HG02885 (cell line): ENCODE measurements at regions not wholly inside any gene's neighbourhood (a gene's known extent, or its start where the extent isn't known, plus 50 kb on each side); places are given as distances from the start of the nearest gene placed in this dataset.

Experiments
- ATAC-seq: cut with Tn5 transposase; IDR thresholded peaks from one replicate; pipeline ENCODE4 v1.9.1; 2021; ENCODE audit warnings: mild to moderate bottlenecking; ENCODE audit not compliant: unreplicated experiment, poor library complexity

DNA sequence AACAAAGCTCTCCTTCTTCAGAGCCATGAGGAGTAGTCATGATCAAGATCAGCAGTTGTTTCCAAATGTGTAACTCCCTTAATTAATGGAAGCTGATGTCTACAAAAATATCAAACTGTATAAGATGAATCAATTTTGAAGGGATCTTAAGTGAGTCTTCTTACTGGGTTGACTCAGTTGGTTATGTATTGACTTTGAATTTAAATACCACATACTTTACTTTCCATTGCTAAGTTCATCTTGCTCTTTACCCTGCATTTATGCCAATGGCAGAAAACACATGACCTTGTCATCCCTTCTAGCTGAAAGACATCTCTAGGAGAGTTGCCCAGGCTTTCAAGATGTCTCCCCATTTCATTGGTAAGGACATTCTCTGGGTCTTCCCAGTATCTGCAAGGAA, 123.2 kb upstream of the STMND1 start:
- no peak for ATAC-seq

DNA sequence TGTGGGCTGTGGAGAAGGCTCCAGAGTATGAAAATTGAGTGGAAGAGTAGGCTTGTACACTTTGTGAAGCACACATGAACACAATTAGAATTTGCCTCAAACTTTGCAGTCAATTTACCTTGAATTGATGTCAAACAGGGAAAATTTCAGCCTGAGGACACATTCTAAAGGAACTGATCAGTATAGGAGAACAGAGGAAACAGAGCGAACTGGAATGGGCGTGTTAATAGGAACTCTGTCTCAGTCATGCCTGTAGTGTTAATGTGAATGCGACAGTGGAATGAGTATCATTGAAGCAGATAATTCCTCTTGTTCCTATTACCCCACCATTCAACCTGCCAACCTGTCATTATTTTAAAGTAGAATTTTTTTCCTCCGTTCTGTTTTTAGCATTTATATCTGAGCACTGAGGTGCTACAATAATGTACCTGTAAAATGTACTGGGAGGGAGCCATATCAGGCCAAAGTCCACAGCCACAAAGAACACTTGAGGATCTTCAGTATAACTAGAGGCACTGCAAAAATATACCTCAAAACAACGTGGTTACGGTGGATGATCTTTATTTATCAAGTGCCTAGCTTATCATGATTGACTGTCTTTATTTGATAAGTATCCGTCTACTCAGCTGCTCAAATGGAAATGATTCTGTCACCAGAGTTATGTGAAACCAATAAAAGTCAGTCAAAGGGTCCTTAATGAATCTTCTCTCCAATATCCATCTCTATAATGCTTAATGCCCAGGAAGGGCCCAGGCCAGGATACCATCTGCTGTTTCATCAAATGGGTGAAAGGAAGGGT, 125.3 kb upstream of the STMND1 start:
- ATAC-seq: no peak

DNA sequence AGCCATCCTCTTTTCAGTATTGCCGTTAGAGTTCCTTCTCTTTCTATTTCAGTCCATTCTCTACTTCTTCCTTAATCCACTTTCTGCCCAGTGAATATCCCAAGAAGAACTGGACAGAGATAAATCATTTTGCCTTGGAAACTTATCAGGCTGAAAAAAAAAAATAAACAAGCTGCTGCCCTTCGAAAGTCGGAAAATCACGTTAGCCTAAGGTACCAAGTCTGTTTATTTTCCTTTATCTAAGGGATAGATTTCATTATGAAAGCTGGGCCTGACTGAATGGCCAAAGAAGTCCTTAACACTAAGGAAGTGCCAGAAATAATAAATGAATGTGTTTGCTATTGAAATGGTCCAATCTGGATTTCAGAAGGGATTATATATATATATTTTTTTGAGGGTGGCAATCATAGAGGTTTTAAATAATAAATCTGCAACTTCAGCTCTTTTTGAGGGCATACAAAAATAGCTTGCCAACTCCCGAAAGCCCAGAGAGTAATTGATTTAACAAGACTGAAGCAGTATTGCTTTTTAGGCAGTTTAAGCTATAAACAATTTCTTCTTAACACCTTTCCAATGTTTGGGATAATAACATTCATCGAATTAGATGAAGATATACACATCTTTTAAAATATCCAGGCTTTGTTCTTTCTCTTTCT, 127.0 kb upstream of the STMND1 start:
- ATAC-seq: no peak

DNA sequence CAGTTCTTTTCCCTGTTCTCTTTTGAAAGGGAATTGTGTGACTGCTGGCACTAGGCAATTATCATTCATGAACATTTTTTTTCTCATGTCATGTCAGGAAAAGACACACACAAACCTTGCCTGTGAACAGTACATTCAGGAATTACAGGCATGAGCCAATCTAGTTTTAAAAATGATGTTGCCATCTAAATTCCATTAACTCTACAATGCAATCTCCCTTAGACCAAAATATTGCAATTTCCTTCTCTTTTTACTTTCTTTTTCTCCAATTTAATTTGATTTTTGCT, 127.5 kb upstream of the STMND1 start:
- no peak for ATAC-seq

DNA sequence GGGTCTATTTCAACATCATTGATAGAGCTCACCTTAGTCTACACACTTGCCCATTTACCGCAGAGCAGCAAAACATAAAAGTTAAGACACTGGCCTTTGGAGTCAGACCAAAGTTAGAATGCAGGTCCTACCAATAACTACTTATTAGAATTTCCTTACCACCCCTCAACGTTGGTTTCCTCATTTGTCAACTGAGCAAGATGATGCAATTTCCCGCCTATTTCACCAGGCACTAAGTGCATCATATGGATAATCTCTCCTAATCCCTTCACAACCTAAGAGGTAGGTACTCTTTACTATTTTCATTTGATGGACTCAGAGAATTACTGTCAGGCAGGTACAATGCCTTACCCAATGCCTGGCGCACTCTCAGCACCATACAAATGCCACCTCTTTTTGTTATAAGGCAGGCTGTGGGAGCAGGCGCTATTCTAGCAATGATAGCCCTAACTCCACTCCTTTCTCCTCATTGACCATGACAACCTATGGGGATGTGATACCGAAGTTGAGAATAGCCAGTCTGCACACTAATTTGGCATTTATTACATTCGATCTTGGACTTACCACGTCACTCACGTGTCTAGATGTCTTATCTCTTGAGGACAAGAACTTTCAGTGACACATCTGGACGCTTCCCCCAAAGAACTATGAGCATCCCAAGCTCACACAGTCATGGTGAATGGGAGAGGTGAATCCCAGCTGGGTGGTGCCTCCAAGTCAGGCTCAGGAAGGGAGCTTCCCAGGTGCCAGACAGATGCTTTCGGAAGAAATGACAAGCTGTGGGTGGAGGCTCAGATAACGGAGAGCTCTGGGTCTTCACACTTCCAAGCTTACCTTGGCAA, 128.1 kb upstream of the STMND1 start:
- ATAC-seq: no peak

DNA sequence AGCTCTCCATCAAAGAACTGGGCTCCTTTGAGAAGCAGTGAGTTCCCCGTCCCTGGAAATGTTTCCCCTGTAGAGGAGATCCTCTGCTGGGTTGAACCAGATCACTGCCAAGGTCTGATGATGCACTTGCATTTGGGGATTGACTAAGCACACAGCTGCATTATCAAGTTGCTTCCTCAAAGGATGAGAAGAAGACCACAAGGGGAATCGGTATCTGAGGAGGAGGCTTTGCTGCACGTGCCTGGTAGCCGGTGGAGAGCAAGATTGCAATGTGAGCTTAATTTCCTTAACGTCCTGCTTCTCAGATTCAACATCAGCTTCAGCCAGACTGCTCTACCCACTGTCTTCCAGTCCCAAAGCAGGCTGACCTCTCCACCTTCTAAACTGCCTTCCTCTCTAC, 128.8 kb upstream of the STMND1 start:
- no peak for ATAC-seq

DNA sequence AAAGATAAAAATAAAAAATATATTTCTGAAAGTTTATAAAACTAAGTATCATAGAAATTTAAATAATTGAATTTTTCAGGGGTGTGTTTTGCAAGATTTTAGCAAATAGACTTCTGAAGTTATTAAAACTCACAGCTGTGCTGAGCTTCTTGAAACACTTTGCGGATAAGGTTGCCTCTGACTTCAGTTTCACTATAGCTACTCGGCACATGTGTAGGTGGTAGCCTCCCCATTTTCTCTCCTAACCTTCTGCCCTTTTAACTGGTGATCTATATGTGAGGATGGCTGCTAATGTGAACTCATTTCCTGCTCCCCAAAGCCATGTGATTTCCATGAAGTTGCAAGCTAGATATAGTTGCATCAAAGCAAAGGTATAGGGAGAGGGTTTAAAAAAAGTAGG, 129.3 kb upstream of the STMND1 start:
- ATAC-seq: no peak

DNA sequence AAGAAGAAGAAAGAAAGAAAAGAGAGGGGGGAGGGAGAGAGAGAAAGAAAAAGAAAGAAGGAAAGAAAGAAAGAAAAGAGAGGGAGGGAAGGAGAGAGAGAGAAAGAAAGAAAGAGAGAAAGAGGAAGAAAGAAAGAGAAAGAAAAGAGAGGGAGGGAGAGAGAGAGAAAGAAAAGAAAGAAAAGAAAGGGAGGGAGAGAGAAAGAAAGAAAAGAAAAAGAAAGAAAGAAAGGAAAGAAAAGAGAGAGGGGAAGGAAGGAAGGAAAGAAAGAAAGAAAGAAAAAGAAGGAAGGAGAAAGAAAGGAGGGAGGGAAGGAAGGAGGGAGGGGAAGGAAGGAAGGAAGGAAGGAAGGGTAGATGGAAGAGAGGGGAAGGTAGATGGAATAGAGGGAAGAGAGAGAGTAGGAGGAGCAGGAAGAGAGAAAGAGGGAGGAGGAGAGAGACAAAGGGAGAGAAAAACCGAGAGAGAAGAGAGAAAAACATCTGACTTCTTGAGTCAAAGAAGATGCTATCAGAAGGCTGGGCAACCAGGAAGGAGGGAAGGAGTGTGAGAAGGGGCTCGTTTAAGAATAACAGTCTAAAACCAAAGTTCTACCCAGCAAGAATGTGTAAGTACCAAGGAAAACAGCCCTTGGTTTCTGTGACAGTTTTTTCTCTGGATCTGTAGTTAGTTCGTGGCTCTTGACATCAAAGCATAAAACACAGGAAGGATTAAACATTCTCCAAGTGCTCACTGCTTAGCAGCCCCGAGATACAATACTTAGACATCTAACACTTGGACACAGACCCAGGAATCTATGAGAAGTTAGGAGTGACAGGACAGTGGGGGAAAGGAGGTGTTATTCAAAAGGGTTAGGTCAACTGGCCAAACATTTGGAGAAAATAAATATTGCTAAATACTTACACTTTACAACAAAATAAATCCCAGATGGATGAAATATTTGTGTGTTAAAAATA, 131.9 kb upstream of the STMND1 start:
- ATAC-seq: no peak

DNA sequence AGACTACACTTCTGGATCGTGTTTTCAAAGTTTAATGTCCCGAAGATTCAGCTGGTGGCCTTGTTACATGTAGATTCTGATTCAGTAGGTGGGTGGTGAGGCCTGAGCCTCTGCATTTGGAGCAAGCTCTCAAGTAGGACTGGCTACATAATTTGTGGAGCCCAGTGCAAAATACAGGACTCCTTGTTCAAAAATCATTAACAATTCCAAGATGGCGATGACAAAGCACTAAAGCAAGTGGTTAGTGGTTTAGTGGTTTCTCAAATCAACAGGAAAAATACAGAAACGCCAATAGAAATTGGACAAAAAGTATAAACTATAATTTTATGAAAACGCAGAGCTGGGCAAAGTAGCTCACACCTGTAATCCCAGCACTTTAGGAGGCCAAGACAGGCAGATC, 133.7 kb upstream of the STMND1 start:
- ATAC-seq: no peak

DNA sequence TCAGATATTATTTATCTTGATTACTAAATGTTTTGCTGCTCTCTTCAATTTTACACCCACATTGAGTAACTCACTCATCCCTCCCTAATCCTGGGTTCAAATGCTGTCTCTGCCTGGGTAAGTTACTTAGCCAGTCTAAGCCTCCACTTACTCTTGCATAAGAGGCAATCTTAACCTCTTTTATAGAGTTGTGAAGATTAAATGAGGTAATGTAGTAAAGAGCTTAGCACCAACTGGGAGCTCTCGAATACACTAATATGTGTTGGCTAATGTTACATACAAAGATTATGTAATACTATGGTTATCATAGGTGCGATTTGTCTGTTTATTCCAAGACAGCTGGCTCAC, 134.4 kb upstream of the STMND1 start:
- ATAC-seq: no peak

DNA sequence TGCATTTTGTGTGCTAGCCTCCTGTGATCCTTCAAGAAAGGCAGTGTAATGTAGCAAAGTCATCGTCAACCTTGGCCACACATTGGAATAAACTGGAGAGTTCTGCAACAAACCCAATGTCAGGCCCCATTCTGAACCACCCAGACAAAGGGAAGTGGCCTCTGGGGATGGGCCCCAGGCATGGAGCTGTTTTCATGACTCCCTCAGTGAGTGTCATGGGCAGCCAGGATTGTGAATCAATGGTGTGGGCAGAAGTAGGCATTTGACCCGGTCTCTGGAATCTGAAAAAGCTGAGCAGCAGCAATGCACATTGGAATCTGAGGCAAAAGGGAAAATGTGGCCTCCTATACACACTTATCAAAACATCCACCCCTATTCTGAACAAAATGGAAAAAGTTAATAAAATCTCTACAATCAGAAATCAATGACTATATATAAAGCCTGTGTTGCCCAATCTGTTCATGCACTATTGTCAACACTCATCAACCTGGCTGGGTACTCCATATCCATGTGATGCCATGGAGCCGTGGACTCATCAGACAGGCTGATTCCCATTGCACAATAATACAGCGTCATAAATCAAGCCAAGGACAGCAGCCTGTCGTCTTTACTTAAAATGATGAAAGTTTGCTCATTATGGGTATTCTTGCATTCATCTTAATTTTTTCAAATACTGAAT, 134.9 kb upstream of the STMND1 start:
- no peak for ATAC-seq

DNA sequence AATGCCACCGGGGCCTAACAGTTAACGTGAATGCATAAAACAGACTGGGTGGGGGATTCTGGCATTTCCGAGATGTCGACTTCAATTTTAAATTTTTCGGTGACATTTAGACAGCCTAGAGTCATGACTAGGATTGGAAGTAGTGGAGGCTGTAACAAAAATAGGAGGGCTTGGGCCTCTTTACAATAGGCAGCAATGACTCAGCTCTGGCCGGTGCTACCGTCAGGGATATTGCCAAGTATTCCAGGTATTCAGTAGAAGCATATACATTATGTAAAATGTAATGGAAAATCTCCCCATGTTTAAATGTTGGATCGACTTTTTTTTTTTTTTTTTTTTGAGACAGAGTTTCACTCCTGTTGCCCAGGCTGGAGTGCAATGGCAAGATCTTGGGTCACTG, 136.2 kb upstream of the STMND1 start:
- no peak for ATAC-seq

DNA sequence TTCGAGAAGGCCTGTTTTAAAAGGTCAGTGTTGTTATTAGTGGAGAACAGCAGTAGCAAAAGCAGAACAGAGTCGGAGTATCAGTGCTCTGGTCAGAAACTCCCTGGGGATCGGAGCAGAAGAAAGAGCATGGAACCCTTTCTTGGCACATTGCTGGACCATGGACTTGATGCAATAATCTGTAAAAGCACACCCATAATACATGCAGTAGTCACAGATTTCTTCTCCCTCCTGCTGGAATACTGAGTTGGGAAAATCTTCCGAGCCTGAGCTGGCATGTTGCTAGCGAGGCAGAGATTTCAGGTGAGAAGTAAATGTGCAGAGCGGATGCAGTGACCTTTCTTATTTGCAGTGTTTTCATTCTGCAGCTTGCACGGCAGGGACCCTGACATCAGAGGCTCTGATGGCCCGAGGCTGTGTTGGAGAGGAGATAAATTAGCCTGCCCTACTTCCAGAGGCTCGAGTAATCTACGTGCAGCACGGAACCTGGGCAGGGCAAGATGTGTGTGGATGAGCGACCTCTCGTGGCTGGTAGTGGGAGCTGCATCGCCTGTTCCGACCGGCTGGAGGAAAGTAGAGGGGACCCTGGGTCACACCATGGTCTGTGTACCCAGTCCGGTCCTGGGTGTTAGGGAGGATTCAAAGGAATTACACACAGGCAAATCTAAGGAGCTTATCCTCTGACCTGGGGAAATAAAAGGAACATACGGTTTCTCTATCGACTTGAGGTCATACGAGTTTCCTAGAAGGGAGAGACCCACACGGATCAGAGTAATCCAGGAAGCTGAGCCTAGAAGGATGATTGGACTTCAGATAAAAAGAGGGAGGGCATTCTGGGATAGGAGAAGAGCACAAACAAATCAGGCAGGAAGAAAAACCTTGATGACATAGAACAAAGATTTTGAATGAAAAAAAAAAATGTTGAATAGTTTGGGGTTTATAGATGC, 137.0 kb upstream of the STMND1 start:
- peak; percentile 92 for ATAC-seq

DNA sequence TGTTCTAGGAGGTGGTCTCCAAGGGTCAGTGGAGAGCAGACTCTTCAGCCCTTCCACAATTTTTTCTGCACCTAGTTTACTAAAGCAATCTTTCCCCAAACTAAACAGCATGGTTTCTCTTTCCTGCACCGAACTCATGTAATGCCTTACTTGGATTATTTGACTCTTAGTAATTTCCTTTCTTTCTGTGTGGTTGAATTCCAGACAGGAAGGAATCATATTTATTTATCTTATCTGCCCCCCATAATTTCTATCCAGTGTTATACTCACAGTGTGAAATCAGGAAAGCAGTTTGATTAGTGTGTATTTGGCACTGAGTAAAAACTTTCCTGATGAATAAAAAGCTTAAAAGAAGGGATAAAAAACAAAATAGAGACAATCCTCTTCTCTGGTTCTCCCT, 140.3 kb upstream of the STMND1 start:
- no peak for ATAC-seq

DNA sequence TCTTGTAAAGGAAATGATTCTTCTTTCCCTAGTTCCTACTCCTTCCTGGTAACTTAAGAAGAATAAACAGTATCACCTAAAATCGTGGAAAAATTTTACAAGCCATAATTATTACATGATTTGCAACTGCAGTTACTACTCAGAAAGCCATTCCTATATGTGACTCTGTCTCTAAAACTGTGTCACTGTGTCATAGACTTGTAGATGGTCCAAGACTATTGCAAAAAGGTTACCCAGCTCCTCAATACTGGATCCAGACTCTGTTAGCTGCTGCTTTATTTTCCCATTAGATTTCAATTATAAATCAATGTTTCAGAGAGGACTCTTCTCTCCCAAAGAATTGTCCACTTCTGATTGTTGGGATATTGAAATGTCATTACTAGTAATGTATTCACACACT, 142.1 kb upstream of the STMND1 start:
- no peak for ATAC-seq

DNA sequence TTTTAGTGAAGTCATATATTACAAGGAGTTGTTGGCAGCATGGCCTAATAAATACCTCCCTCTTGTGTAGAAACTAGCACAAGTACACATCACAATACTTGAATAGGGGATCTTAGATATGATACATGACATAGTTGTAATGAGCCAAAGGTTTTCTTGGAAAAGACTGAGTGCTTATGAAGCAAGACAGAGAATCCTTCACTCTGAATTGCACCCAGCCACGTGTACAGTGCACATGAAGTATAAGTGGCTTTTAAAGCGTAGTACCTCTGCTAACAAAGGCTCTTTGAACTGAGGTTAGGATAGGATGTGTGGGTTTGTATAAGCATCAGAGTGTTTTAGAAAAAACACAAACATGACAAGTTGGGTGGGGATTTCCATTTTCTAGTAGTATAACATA, 145.5 kb upstream of the STMND1 start:
- no peak for ATAC-seq

DNA sequence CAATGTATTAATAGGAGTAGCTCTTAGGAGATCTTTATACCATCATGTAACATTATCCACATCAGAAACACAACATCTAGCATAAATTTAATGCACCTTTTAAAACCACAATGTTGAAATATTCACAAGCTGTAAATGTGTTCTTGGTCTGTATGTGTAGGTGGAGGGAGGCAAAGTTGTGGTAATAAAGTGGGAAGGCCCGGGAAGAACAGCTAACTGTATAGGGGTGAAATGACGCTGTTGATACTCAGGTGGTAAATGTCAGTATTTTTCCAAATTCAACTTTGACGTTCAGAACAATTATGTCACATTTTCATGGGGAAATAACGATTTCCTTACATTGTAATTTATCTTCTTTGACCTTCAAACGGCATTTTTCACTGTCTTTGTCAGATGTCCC, 146.0 kb upstream of the STMND1 start:
- ATAC-seq: no peak

DNA sequence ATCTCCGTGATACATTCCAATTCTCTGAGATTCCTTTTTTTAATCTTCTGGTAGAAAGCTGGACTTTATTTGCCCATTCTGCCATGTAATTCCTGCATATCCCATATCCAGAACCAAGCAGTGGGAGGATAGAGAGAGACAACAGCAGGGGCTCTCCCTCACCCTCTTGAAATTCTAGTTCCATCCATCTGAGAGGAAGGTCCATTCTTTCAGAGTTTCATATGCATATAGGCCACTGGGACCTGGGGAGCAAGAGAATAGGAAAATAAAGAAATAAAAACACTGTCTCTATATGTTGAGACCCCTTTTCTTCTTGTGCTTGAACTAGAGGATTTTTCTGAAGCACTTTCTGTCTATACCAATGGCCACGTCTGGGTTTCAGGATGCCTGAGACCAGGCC, 147.9 kb upstream of the STMND1 start:
- ATAC-seq: no peak

DNA sequence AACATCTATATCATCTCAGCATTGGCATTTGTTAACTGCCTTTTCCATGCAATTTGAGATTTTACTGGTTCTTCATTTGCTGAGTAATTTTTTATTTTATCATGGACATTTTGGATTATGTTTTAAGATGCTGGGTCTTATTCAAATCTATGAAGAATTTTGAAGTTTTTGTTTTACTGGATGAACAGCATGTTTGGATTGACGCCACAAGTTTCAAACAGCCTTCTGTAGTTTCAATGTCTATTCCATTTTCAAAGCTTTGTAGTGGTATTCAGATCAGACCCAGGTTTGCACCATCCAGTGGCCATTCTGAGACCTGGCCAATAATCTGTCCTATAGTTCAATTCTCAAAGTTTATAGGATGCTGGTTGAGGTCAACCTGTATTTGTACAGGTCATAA, 148.4 kb upstream of the STMND1 start:
- ATAC-seq: no peak
